Neuronal stem cell (in vitro differentiated cells): ENCODE measurements at regions not wholly inside any gene's neighbourhood (a gene's known extent, or its start where the extent isn't known, plus 50 kb on each side); places are given as distances from the start of the nearest gene placed in this dataset.

Source experiments
- DNase-seq: peaks from one replicate; pipeline ENCODE4 v3.0.0-alpha.2; 2013; ENCODE audit warnings: low spot score
- H2AFZ ChIP-seq: one replicate; pipeline ENCODE4 v1.6.1; 2013; ENCODE audit warnings: mild to moderate bottlenecking, low read length, inconsistent platforms
- H2AK5ac ChIP-seq: 2 replicates; pipeline ENCODE4 v1.6.1; 2013; ENCODE audit warnings: low read depth, mild to moderate bottlenecking, inconsistent platforms, low read length, moderate library complexity, mixed read lengths
- H2BK120ac ChIP-seq: 2 replicates; pipeline ENCODE4 v1.6.1; 2013; ENCODE audit warnings: low read depth, mild to moderate bottlenecking, inconsistent platforms, low read length, moderate library complexity, mixed read lengths
- H2BK12ac ChIP-seq: one replicate; pipeline ENCODE4 v1.6.1; 2013; ENCODE audit warnings: low read length, inconsistent platforms
- H2BK15ac ChIP-seq: 2 replicates; pipeline ENCODE4 v1.6.1; 2013; ENCODE audit warnings: mild to moderate bottlenecking, low read length, inconsistent platforms, mixed read lengths
- H2BK5ac ChIP-seq: one replicate; pipeline ENCODE4 v1.6.1; 2013; ENCODE audit warnings: inconsistent platforms, mild to moderate bottlenecking, low read length, moderate library complexity
- H3K14ac ChIP-seq: one replicate; pipeline ENCODE4 v1.6.1; 2013; ENCODE audit warnings: low read length, inconsistent platforms
- H3K18ac ChIP-seq: 2 replicates; pipeline ENCODE4 v1.6.1; 2013; ENCODE audit warnings: low read length, inconsistent platforms
- H3K23ac ChIP-seq: 2 replicates; pipeline ENCODE4 v1.6.1; 2013; ENCODE audit warnings: low read depth, mild to moderate bottlenecking, mixed read lengths, low read length, inconsistent platforms; ENCODE audit not compliant: poor library complexity
- H3K27ac ChIP-seq: replicated peaks from 3 replicates; pipeline ENCODE4 v1.5.1; 2013; ENCODE audit warnings: low read length, inconsistent platforms
- H3K27me3 ChIP-seq, 3 experiments: 2 replicates each; pipeline ENCODE4 v1.6.1; 2013; ENCODE audit warnings: low read length in 3 of 3, mild to moderate bottlenecking in 2 of 3, inconsistent platforms in 1 of 3, low read depth in 1 of 3, mixed read lengths in 1 of 3, moderate library complexity in 1 of 3; ENCODE audit not compliant: control insufficient read depth in 3 of 3, insufficient read depth in 3 of 3
- H3K36me3 ChIP-seq, 2 donors: replicated peaks in 1 of 2; 2 replicates each; pipeline ENCODE4 v1.6.1; 2013; ENCODE audit warnings: low read length in 2 of 2; ENCODE audit not compliant: control insufficient read depth in 2 of 2, insufficient read depth in 2 of 2
- H3K4ac ChIP-seq: 2 replicates; pipeline ENCODE4 v1.6.1; 2013; ENCODE audit warnings: inconsistent platforms, mild to moderate bottlenecking, low read length, moderate library complexity
- H3K4me1 ChIP-seq, 2 donors: 1 replicate in 1 of 2; 2 replicates in 1 of 2; pipeline ENCODE4 v1.6.1; 2013; ENCODE audit warnings: low read length in 2 of 2, low read depth in 1 of 2; ENCODE audit not compliant: control insufficient read depth in 2 of 2, insufficient read depth in 1 of 2
- H3K4me2 ChIP-seq: one replicate; pipeline ENCODE4 v1.6.1; 2013; ENCODE audit warnings: mild to moderate bottlenecking, low read length, inconsistent platforms; ENCODE audit not compliant: insufficient read depth, poor library complexity, severe bottlenecking
- H3K4me3 ChIP-seq, 2 donors: 2 replicates each; pipeline ENCODE4 v1.5.1; 2013; ENCODE audit warnings: low read length in 2 of 2, mild to moderate bottlenecking in 2 of 2, inconsistent platforms in 1 of 2, moderate library complexity in 1 of 2
- H3K79me1 ChIP-seq: one replicate; pipeline ENCODE4 v1.6.1; 2013; ENCODE audit warnings: low read depth, mild to moderate bottlenecking, inconsistent platforms, low read length, moderate library complexity
- H3K9ac ChIP-seq: one replicate; pipeline ENCODE4 v1.6.1; 2013; ENCODE audit warnings: mild to moderate bottlenecking, low read depth, low read length, inconsistent platforms; ENCODE audit not compliant: poor library complexity
- H3K9me3 ChIP-seq, 2 donors: replicated peaks in 1 of 2; 2 replicates each; pipeline versions ENCODE3 to v1.6.1; 2013; ENCODE audit warnings: low read length in 2 of 2, mild to moderate bottlenecking in 2 of 2, inconsistent platforms in 1 of 2, low read depth in 1 of 2, mixed read lengths in 1 of 2, moderate library complexity in 1 of 2; ENCODE audit not compliant: control insufficient read depth in 2 of 2, insufficient read depth in 1 of 2
- H4K8ac ChIP-seq: one replicate; pipeline ENCODE4 v1.6.1; 2013; ENCODE audit warnings: low read depth, mild to moderate bottlenecking, inconsistent platforms, low read length, moderate library complexity
- H4K91ac ChIP-seq: one replicate; pipeline ENCODE4 v1.6.1; 2013; ENCODE audit warnings: low read length, low read depth, mild to moderate bottlenecking, inconsistent platforms; ENCODE audit not compliant: poor library complexity
- WGBS, 2 donors: extraction: QIAGEN DNeasy Blood & Tissue Kit; methylation state at CpG; one replicate each; pipeline ENCODE4 v1.1.7; 2013; ENCODE audit warnings: missing lambda C conversion rate in 2 of 2, mixed read lengths in 1 of 2; ENCODE audit not compliant: insufficient read length in 2 of 2, insufficient replicate concordance in 1 of 2; ENCODE audit errors: extremely low coverage in 2 of 2; 5-methylcytosine and 5-hydroxymethylcytosine counted together

- H4K91ac ChIP-seq, result no peak overlapping the region
- H3K27me3 ChIP-seq, result peaks cover 0 to 14% (median 0%) of the 10 kb centered on the region in 3 experiments
- H3K27ac ChIP-seq, result no peak overlapping the region
- no peak overlapping the region for H2AK5ac ChIP-seq
- H3K4ac ChIP-seq, result no peak overlapping the region
- H2BK5ac ChIP-seq, result no peak overlapping the region
- no peaks in the 10 kb centered on the region for H3K9me3 ChIP-seq
- DNase-seq, result no peak
- H3K4me3 ChIP-seq, result no peak overlapping the region
- no peak overlapping the region for H2BK15ac ChIP-seq
- H3K23ac ChIP-seq, result no peak overlapping the region
- H3K79me1 ChIP-seq, result no peaks in the 10 kb centered on the region
- no peak overlapping the region for H2BK12ac ChIP-seq
- no peak overlapping the region for H3K18ac ChIP-seq
- WGBS, 2 donors, result no CpG with 5 or more reads among the region's 12 CpGs
- no peak overlapping the region for H2BK120ac ChIP-seq
- no peaks in the 10 kb centered on the region for H3K4me1 ChIP-seq
- no peak overlapping the region for H3K9ac ChIP-seq
- no peak overlapping the region for H3K4me2 ChIP-seq
- no peaks in the 10 kb centered on the region for H3K36me3 ChIP-seq
- no peak overlapping the region for H4K8ac ChIP-seq
- no peak overlapping the region for H2AFZ ChIP-seq
- H3K14ac ChIP-seq, result no peak overlapping the region
These were observed 370.3 kb downstream of the ZNF536 start for GRCh38 chr19:30742406-30742938.

- Histone ChIP-seq H4K8ac (no peak overlapping the region), H4K91ac (no peak overlapping the region), H3K4me3 (no peak overlapping the region), H3K27ac (no peak overlapping the region), H2BK5ac (no peak overlapping the region), H3K4me1 (no peaks in the 10 kb centered on the region), H2AK5ac (no peak overlapping the region), H3K36me3 (no peaks in the 10 kb centered on the region), H3K27me3 (peaks cover 0 to 14% (median 0%) of the 10 kb centered on the region in 3 experiments), H3K79me1 (no peaks in the 10 kb centered on the region), H2BK15ac (no peak overlapping the region), H3K4me2 (no peak overlapping the region), H3K9ac (no peak overlapping the region), H2BK12ac (no peak overlapping the region), H3K4ac (no peak overlapping the region), H3K23ac (no peak overlapping the region), H2BK120ac (no peak overlapping the region), H3K14ac (no peak overlapping the region), H3K9me3 (no peaks in the 10 kb centered on the region), H3K18ac (no peak overlapping the region), H2AFZ (no peak overlapping the region)
- WGBS, 2 donors, result no CpG with 5 or more reads among the region's 2 CpGs
- no peak for DNase-seq
These were observed 369.4 kb downstream of the ZNF536 start for GRCh38 chr19:30741566-30741965.

- H3K14ac ChIP-seq, result no peak overlapping the region
- no peak overlapping the region for H3K27ac ChIP-seq
- no peak overlapping the region for H2AFZ ChIP-seq
- no peak overlapping the region for H3K4me3 ChIP-seq
- H4K91ac ChIP-seq, result no peak overlapping the region
- no peak overlapping the region for H2BK12ac ChIP-seq
- no peak overlapping the region for H2BK5ac ChIP-seq
- no peak overlapping the region for H3K23ac ChIP-seq
- no peaks in the 10 kb centered on the region for H3K79me1 ChIP-seq
- no peaks in the 10 kb centered on the region for H3K36me3 ChIP-seq
- H3K4me2 ChIP-seq, result no peak overlapping the region
- H2AK5ac ChIP-seq, result no peak overlapping the region
- H3K9ac ChIP-seq, result no peak overlapping the region
- H2BK120ac ChIP-seq, result no peak overlapping the region
- H2BK15ac ChIP-seq, result no peak overlapping the region
- H3K4me1 ChIP-seq, result peaks cover 0 to 4% of the 10 kb centered on the region in 2 donors
- no peak overlapping the region for H3K18ac ChIP-seq
- no CpG with 5 or more reads among the region's 5 CpGs for WGBS, 2 donors
- H3K27me3 ChIP-seq, result peaks cover 0 to 14% (median 0%) of the 10 kb centered on the region in 3 experiments
- DNase-seq, result no peak
- H3K4ac ChIP-seq, result no peak overlapping the region
- no peak overlapping the region for H4K8ac ChIP-seq
- no peaks in the 10 kb centered on the region for H3K9me3 ChIP-seq
These were observed 367.2 kb downstream of the ZNF536 start for GRCh38 chr19:30739394-30739793.

GRCh38 chr19:30738047-30738446, 365.9 kb downstream of the ZNF536 start:
- no peak overlapping the region for H2BK12ac ChIP-seq
- H3K18ac ChIP-seq, result no peak overlapping the region
- no peak overlapping the region for H2BK120ac ChIP-seq
- DNase-seq, result no peak
- H3K79me1 ChIP-seq, result no peaks in the 10 kb centered on the region
- H3K4me1 ChIP-seq, result peaks cover 0 to 7% of the 10 kb centered on the region in 2 donors
- H3K23ac ChIP-seq, result no peak overlapping the region
- H4K8ac ChIP-seq, result no peak overlapping the region
- H3K4ac ChIP-seq, result no peak overlapping the region
- no peak overlapping the region for H3K14ac ChIP-seq
- H4K91ac ChIP-seq, result no peak overlapping the region
- no peak overlapping the region for H3K27ac ChIP-seq
- H2AK5ac ChIP-seq, result no peak overlapping the region
- no peak overlapping the region for H2BK5ac ChIP-seq
- no peak overlapping the region for H2BK15ac ChIP-seq
- no peaks in the 10 kb centered on the region for H3K36me3 ChIP-seq
- H3K4me2 ChIP-seq, result no peak overlapping the region
- H2AFZ ChIP-seq, result no peak overlapping the region
- no CpG with 5 or more reads among the region's 2 CpGs for WGBS, 2 donors
- no peak overlapping the region for H3K9ac ChIP-seq
- H3K9me3 ChIP-seq, result no peaks in the 10 kb centered on the region
- H3K4me3 ChIP-seq, result no peak overlapping the region
- peaks cover 0 to 9% (median 0%) of the 10 kb centered on the region in 3 experiments for H3K27me3 ChIP-seq
